Tibial artery (tissue), 4 donors: ENCODE measurements at regions not wholly inside any gene's neighbourhood (a gene's known extent, or its start where the extent isn't known, plus 50 kb on each side); places are given as distances from the start of the nearest gene placed in this dataset.

Experiments used
- DNase-seq, 2 donors: peaks; one replicate each; pipeline ENCODE4 v3.0.0-alpha.2; 2019
- H3K27ac ChIP-seq, 2 donors: fragments of 200-600 bp; sonication (generic) in 1 of 2; 1 replicate in 1 of 2; 2 replicates in 1 of 2; pipeline ENCODE4 v1.5.1; 2018 to 2019; ENCODE audit warnings: mild to moderate bottlenecking in 1 of 2
- H3K27me3 ChIP-seq, 2 donors: fragments of 200-600 bp; sonication (generic) in 1 of 2; one replicate each; pipeline versions ENCODE4 v1.5.1 to v1.6.0; 2016 to 2019
- H3K36me3 ChIP-seq, 3 donors: fragments of 200-600 bp; sonication (generic) in 2 of 3; one replicate each; pipeline ENCODE4 v1.5.1; 2016 to 2019; ENCODE audit warnings: mild to moderate bottlenecking in 2 of 3
- H3K4me1 ChIP-seq, 4 donors: fragments of 200-600 bp; sonication (generic) in 2 of 4; 1 replicate in 3 of 4; 2 replicates in 1 of 4; pipeline ENCODE4 v1.5.1; 2016 to 2019
- H3K4me3 ChIP-seq, 2 donors: fragments of 200-600 bp; sonication (generic) in 1 of 2; 1 replicate in 1 of 2; 2 replicates in 1 of 2; pipeline ENCODE4 v1.5.1; 2018 to 2019; ENCODE audit warnings: mild to moderate bottlenecking in 2 of 2
- H3K9me3 ChIP-seq, 3 donors: fragments of 200-600 bp; sonication (generic) in 1 of 3; one replicate each; pipeline ENCODE4 v1.5.1; 2016 to 2019
- intact Hi-C: fragments of 100-400 bp; cut with DNase I; formaldehyde crosslinking; loops from one replicate; pipeline ENCODE4 v1.15.0; 2023; ENCODE audit warnings: low total_unique reads
- TF ChIP-seq, protein P1 (sequence below), 2 experiments: fragments of 200-600 bp in 1 of 2; fragments of 450-650 bp in 1 of 2; IDR thresholded peaks; one replicate each; pipeline ENCODE4 v1.5.1; 2017 to 2019; ENCODE audit warnings: antibody characterized with exemption in 2 of 2, mild to moderate bottlenecking in 1 of 2, moderate library complexity in 1 of 2

DNA sequence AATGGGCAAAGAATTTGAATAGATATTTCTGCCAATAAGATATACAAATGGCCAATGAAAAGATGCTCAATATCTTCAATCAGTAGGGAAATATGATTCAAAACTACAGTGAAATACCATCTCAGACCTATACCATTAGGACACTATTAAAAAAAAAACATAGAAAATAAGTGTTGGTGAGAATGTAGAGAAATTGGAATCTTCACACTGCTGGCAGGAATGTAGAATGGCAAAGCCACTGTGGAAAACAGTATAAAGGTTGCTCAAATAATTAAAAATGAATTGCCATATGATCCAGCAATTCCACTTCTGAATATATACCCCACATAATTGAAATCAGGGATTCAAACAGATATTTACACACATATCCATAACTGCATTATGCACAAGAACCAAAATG is 88.1 kb upstream of the STARD13 start:
- Histone ChIP-seq H3K4me3 (no peak overlapping the region), H3K9me3 (no peaks in the 10 kb centered on the region), H3K27ac (no peak overlapping the region), H3K27me3 (no peaks in the 10 kb centered on the region), H3K36me3 (no peaks in the 10 kb centered on the region), H3K4me1 (no peaks in the 10 kb centered on the region)
- intact Hi-C loops: no loop called here
- TF ChIP-seq, protein P1, sequence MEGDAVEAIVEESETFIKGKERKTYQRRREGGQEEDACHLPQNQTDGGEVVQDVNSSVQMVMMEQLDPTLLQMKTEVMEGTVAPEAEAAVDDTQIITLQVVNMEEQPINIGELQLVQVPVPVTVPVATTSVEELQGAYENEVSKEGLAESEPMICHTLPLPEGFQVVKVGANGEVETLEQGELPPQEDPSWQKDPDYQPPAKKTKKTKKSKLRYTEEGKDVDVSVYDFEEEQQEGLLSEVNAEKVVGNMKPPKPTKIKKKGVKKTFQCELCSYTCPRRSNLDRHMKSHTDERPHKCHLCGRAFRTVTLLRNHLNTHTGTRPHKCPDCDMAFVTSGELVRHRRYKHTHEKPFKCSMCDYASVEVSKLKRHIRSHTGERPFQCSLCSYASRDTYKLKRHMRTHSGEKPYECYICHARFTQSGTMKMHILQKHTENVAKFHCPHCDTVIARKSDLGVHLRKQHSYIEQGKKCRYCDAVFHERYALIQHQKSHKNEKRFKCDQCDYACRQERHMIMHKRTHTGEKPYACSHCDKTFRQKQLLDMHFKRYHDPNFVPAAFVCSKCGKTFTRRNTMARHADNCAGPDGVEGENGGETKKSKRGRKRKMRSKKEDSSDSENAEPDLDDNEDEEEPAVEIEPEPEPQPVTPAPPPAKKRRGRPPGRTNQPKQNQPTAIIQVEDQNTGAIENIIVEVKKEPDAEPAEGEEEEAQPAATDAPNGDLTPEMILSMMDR (IDR thresholded peaks at IDR 0.05): no peak
- no peak for DNase-seq

DNA sequence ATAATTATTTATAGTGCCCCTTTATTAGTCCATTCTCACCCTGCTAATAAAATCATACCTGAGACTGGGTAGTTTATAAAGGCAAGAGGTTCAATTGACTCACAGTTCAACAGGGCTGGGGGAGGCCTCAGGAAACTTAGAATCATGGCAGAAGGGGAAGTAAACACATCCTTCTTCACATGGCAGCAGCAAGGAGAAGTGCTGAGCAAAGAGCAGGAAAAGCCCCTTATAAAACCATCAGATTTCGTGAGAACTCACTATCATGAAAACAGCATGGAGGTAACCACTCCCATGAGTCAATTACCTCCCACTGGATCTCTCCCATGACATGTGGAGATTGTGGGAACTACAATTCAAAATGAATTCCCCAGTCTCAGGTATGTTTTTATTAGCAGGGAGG is 89.9 kb upstream of the STARD13 start:
- Histone ChIP-seq H3K27ac (no peak overlapping the region), H3K9me3 (no peaks in the 10 kb centered on the region), H3K4me3 (no peak overlapping the region), H3K4me1 (no peaks in the 10 kb centered on the region), H3K36me3 (no peaks in the 10 kb centered on the region), H3K27me3 (no peaks in the 10 kb centered on the region)
- TF ChIP-seq, protein P1 (IDR thresholded peaks at IDR 0.05): no peak
- intact Hi-C loops: no loop called here
- DNase-seq: no peak

DNA sequence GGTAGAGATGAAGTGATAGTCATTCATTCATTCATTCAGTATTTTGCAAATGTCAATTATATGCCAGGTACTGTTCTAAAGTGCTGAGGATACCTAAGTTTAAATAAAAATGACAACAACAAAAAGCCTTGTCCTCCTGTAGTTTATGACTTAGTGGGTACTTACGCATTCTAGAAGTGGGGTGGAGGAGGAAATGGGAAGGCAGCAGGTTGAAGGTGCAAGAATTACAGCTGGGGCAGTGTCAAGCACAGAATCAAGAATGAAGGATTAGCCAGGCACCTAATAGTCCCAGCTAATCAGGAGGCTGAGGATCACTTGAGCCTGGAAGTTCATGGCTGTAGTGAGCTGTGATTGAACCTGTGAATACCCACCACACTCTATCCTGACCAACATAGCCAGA is 90.7 kb upstream of the STARD13 start:
- TF ChIP-seq, protein P1 (IDR thresholded peaks at IDR 0.05): no peak
- Histone ChIP-seq H3K4me1 (no peaks in the 10 kb centered on the region), H3K27me3 (no peaks in the 10 kb centered on the region), H3K27ac (no peak overlapping the region), H3K36me3 (no peaks in the 10 kb centered on the region), H3K4me3 (no peak overlapping the region), H3K9me3 (no peaks in the 10 kb centered on the region)
- intact Hi-C loops: no loop called here
- DNase-seq: no peak

DNA sequence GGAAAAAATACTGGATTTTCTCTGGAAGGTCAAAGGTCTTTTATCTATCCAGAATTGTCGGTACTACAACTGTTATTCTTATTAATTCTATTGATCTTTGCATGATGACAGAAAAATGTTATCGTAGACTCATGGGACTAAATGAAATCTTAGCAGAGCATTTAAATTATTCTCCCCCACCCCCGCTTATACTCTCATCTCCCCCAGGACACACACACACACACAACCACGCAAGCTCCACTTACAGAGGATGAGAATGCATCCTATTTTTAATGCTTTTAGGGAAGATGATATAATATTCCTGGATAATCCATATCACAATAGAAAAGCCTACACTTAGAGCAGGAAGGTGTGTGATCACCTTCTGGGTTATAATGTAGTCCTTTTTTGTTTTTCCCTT is 91.9 kb upstream of the STARD13 start:
- Histone ChIP-seq H3K4me3 (no peak overlapping the region), H3K9me3 (no peaks in the 10 kb centered on the region), H3K4me1 (no peaks in the 10 kb centered on the region), H3K36me3 (no peaks in the 10 kb centered on the region), H3K27ac (no peak overlapping the region), H3K27me3 (no peaks in the 10 kb centered on the region)
- DNase-seq: no peak
- TF ChIP-seq, protein P1 (IDR thresholded peaks at IDR 0.05): no peak
- intact Hi-C loops: no loop called here

DNA sequence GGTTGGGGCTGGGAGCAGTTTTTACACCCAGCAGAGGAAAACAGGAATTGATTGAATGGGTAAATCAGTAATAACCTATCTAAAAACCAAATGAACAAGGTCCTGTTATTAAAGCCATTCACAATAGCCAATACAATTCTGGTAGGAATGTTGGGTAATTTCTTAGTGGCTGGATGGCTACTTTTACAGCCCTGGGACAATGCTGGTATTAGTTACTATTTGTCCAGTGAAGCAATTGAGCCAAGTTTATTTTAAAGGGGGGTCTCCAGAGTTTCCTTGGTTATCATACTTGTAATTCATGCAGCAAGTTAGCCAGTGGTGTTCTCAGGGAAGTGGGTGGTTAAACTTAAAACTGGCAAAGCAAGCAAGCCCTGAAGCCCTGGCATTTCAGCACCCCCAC is 92.3 kb upstream of the STARD13 start:
- no peak overlapping the region for H3K4me3 ChIP-seq
- no peaks in the 10 kb centered on the region for H3K9me3 ChIP-seq
- H3K36me3 ChIP-seq: no peaks in the 10 kb centered on the region
- TF ChIP-seq, protein P1 (IDR thresholded peaks at IDR 0.05): no peak
- H3K27ac ChIP-seq: no peak overlapping the region
- no peaks in the 10 kb centered on the region for H3K4me1 ChIP-seq
- no peaks in the 10 kb centered on the region for H3K27me3 ChIP-seq
- DNase-seq: no peak
- intact Hi-C loops: no loop called here

DNA sequence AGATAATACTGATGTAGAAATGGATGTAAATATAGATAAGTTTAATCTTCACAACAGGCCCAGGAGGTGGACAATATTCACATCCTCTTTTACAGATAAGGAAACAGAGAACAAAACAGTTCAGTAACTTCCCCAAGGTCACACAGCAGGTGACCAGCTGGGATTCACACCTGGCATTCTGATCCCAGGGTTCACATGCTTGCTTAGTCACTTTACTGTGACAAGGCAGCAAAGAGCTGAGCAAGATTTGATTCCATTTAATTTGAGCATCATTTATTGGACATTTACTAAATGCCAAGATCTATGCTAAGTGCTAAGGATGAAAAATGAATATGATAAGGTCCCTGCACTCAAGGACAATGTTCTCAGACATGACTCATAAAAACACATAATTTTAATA is 94.1 kb upstream of the STARD13 start:
- Histone ChIP-seq H3K4me3 (no peak overlapping the region), H3K27ac (no peak overlapping the region), H3K9me3 (no peaks in the 10 kb centered on the region), H3K27me3 (no peaks in the 10 kb centered on the region), H3K4me1 (no peaks in the 10 kb centered on the region), H3K36me3 (no peaks in the 10 kb centered on the region)
- TF ChIP-seq, protein P1 (IDR thresholded peaks at IDR 0.05): no peak
- no peak for DNase-seq
- intact Hi-C loops: no loop called here
